ENCODE measurements at regions not wholly inside any gene's neighbourhood (a gene's known extent, or its start where the extent isn't known, plus 50 kb on each side); places are given as distances from the start of the nearest gene placed in this dataset.

GRCh38 chr2:240362216-240362755 is 73.2 kb upstream of the GPC1 start:
- TF ChIP-seq CTCF (IDR thresholded peaks at IDR 0.05 in 4 of 5, conservative IDR thresholded peaks at IDR 0.05 in 1 of 5) (no peak), POLR2A (IDR thresholded peaks at IDR 0.05) (no peak)

All from gastrocnemius medialis (tissue), 4 donors.